Heart left ventricle (tissue), 16 donors: ENCODE measurements at regions not wholly inside any gene's neighbourhood (a gene's known extent, or its start where the extent isn't known, plus 50 kb on each side); places are given as distances from the start of the nearest gene placed in this dataset.

Experiments used
- ATAC-seq, 4 donors: fragments of 200-7000 bp; cut with Tn5 transposase; one replicate each; pipeline ENCODE4 v1.9.1; 2020 to 2022; ENCODE audit warnings: moderate library complexity in 4 of 4, mild to moderate bottlenecking in 3 of 4, moderate number of reproducible peaks in 1 of 4
- DNase-seq, 5 donors: peaks; one replicate each; pipeline ENCODE4 v3.0.0-alpha.2; 2020
- H3K27ac ChIP-seq, 12 donors: fragments of 200-600 bp; sonication (generic) in 4 of 12; one replicate each; pipeline versions ENCODE4 v1.5.0 to v1.8.0; 2016 to 2022; ENCODE audit warnings: mild to moderate bottlenecking in 2 of 12
- H3K27me3 ChIP-seq, 9 donors: fragments of 200-600 bp; sonication (generic) in 2 of 9; one replicate each; pipeline versions ENCODE4 v1.5.1 to v1.8.0; 2016 to 2022; ENCODE audit warnings: mild to moderate bottlenecking in 3 of 9
- H3K36me3 ChIP-seq, 9 donors: fragments of 200-600 bp; sonication (generic) in 2 of 9; one replicate each; pipeline versions ENCODE4 v1.5.0 to v1.8.0; 2018 to 2022; ENCODE audit warnings: mild to moderate bottlenecking in 2 of 9
- H3K4me1 ChIP-seq, 12 donors: fragments of 200-600 bp; sonication (generic) in 4 of 12; one replicate each; pipeline versions ENCODE4 v1.5.0 to v1.8.0; 2016 to 2022; ENCODE audit warnings: mild to moderate bottlenecking in 3 of 12
- H3K4me3 ChIP-seq, 12 donors: fragments of 200-600 bp; sonication (generic) in 4 of 12; one replicate each; pipeline versions ENCODE4 v1.5.0 to v1.8.0; 2017 to 2022; ENCODE audit warnings: mild to moderate bottlenecking in 9 of 12, moderate library complexity in 4 of 12
- H3K9me3 ChIP-seq, 12 donors: fragments of 200-600 bp; sonication (generic) in 4 of 12; one replicate each; pipeline versions ENCODE4 v1.5.0 to v1.8.0; 2016 to 2022; ENCODE audit warnings: mild to moderate bottlenecking in 1 of 12
- POLR2A ChIP-seq, 2 donors: fragments of 450-650 bp; IDR thresholded peaks; one replicate each; pipeline ENCODE4 v1.6.1; 2017; ENCODE audit warnings: antibody characterized with exemption in 2 of 2, mild to moderate bottlenecking in 2 of 2, moderate library complexity in 2 of 2
- WGBS, 4 donors: extraction: QIAGEN DNeasy Blood & Tissue Kit in 2 of 4; methylation state at CpG; one replicate each; pipeline versions ENCODE4 v1.1.5 to v1.1.7; 2013 to 2018; 5-methylcytosine and 5-hydroxymethylcytosine counted together
- intact Hi-C, 10 donors: fragments of 100-400 bp; cut with DNase I; formaldehyde crosslinking; loops; one replicate each; pipeline versions ENCODE4 v1.11.1 to v1.14.2; 2022
- TF ChIP-seq, protein P1 (sequence below), 12 donors: fragments of 200-600 bp; sonication (generic) in 4 of 12; IDR thresholded peaks; one replicate each; pipeline versions ENCODE4 v1.5.0 to v1.8.0; 2018 to 2022; ENCODE audit warnings: antibody characterized with exemption in 12 of 12, mild to moderate bottlenecking in 5 of 12
- donor health status: ischemic (EF 13 %, LVEDD 7.1; RV severe dilation, severe dysfunction).
- donor health status: healthy with polysubstance abuse.
- donor health status: DM: no; HTN: yes; CAD: no.
- donor health status: DM: no; HTN: no; CAD: no.
- donor health status: ischemic (EF 25% LVEDD 6.9; RV normal size, moderate dysfunction).
- donor health status: ischemic (EF 25% LVEDD 5.7; RV mildly dilated, moderate dysfunction).
- donor health status: healthy.
- donor health status: DM: yes; HTN: yes; CAD: no.
- donor health status: ischemic (EF 35%, LVEDD 5.7; RV mildly dilated, moderate dysfunction).
- donor health status: nonischemic (EF 11% LVEDD 7.7; RV severe dilation, severe dysfunction).
- donor health status: DM: yes; HTN: yes; CAD: no.
- donor health status: PGD.
- donor health status: ischemic (EF 29% LVEDD 5.4; RV normal size, mild dysfunction).
- donor health status: nonischemic (EF 23%, LVEDD 6.1; RV moderate dilation, normal function).

DNA sequence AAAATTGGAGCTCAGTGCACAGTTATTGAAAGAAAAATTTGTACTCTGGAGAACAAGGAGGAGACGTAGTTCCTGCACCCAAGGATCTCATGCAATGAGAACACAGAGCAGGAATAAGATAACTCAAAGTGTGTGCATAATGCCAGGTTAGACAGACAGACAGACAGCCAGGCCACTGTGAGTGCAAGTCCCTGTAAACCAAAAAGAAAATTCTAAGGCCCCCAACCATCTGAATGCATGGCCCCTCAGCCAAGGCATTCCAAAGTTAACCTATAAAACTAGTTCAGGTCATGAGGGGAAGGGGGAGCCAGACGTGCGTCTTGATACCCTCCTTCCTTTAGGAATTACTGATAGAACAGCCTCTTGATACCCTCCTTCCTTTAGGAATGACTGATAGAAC lies 94.5 kb upstream of the ENPP6 start:
- DNase-seq (no peak), ATAC-seq (no peak)
- Histone ChIP-seq H3K36me3 (no peaks in the 10 kb centered on the region), H3K9me3 (no peaks in the 10 kb centered on the region), H3K27ac (no peak overlapping the region), H3K27me3 (no peaks in the 10 kb centered on the region), H3K4me3 (no peak overlapping the region), H3K4me1 (peaks cover 0 to 26% (median 2%) of the 10 kb centered on the region in 12 donors)
- no peak for TF ChIP-seq POLR2A (IDR thresholded peaks at IDR 0.05)
- TF ChIP-seq, protein P1, sequence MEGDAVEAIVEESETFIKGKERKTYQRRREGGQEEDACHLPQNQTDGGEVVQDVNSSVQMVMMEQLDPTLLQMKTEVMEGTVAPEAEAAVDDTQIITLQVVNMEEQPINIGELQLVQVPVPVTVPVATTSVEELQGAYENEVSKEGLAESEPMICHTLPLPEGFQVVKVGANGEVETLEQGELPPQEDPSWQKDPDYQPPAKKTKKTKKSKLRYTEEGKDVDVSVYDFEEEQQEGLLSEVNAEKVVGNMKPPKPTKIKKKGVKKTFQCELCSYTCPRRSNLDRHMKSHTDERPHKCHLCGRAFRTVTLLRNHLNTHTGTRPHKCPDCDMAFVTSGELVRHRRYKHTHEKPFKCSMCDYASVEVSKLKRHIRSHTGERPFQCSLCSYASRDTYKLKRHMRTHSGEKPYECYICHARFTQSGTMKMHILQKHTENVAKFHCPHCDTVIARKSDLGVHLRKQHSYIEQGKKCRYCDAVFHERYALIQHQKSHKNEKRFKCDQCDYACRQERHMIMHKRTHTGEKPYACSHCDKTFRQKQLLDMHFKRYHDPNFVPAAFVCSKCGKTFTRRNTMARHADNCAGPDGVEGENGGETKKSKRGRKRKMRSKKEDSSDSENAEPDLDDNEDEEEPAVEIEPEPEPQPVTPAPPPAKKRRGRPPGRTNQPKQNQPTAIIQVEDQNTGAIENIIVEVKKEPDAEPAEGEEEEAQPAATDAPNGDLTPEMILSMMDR (IDR thresholded peaks at IDR 0.05): no peak
- 90 to 97% (median 94%) methylated on average over 3 of the region's 3 CpGs for WGBS, 4 donors
- intact Hi-C loops: no loop called here

DNA sequence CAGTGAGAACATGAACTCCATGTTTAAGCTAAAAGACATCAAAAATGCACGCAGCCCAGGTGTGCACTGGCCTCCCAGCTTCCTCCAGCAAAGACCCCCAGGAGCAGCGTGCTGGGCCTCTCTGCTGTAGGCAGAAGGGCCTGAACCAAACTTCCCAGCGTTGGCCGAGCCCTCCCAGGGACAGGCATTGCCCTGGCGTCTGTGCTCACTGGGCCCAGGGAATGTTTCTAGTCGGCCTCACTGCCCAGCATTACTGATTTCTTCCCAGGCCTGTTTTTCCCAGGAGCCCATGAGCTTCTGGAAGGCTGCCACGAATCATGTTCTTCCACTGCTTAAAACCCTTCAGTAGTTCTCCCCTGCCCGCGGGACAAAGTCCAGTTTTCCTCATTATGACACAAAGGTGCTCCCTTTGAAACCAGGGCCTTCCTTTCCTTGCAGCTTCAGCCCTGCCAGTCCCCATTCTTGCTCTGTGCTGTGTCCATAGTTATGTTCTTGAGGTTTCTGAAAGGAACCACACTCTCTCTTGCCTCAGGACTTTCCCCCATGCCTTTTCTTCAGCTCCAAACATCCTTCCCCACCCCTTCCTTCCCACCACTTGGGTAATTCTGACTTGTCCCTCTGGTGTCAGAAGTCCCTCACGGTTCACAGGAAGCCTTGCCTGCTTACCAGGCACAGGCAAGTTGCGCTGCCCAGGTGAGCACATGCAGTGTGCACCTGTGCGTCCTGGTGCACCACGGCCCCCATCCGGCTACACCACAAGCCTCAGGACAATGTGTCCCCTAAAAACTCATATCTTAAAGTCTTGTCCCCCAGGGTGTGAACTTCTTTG lies 93.4 kb upstream of the ENPP6 start:
- H3K4me3 ChIP-seq: no peak overlapping the region
- 65 to 79% (median 70%) methylated on average over 14 of the region's 14 CpGs for WGBS, 4 donors
- H3K36me3 ChIP-seq: no peaks in the 10 kb centered on the region
- TF ChIP-seq POLR2A (IDR thresholded peaks at IDR 0.05): no peak
- TF ChIP-seq, protein P1 (IDR thresholded peaks at IDR 0.05): no peak
- H3K27me3 ChIP-seq: no peaks in the 10 kb centered on the region
- peaks cover 0 to 26% (median 2%) of the 10 kb centered on the region in 12 donors for H3K4me1 ChIP-seq
- H3K27ac ChIP-seq: no peak overlapping the region
- intact Hi-C loops: loop anchor here in 1 of 10 donors (1.0 kb wide), 1 partner anchor 227 kb away; no protein-coding TSS in a partner anchor
- ATAC-seq: peak in 3 of 4 donors; percentile 47 to 54 (median 54)
- peak; percentile 37 to 64 (median 52) for DNase-seq
- H3K9me3 ChIP-seq: no peaks in the 10 kb centered on the region

DNA sequence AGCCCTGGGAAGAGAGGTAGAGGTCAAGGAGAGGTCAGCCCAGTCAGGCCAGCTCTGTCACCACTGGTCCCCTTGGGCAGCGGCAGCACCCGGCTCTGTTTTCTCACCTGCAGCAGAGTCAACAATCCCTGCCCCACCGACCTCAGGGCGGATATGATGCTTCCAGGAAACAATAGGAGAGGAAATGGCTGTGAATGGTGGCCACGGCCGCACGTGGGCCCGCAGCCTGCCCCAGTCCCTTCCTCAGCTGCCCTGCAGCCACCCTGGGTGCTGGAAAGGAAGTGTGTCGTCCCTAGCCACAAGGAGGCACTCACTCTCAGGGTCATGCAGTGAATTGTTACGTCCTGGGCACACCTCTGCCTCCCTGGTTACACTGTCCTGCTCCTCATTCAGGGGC lies 92.5 kb upstream of the ENPP6 start:
- TF ChIP-seq, protein P1 (IDR thresholded peaks at IDR 0.05): peak in 4 of 12 donors; percentile 11 to 25 (median 19)
- TF ChIP-seq POLR2A (IDR thresholded peaks at IDR 0.05): no peak
- ATAC-seq: peak in 3 of 4 donors; percentile 63 to 71 (median 68)
- no peaks in the 10 kb centered on the region for H3K27me3 ChIP-seq
- H3K36me3 ChIP-seq: no peaks in the 10 kb centered on the region
- 59 to 81% (median 64%) methylated on average over 8 to 10 of the region's 10 CpGs for WGBS, 4 donors
- H3K4me1 ChIP-seq: peaks cover 0 to 26% (median 2%) of the 10 kb centered on the region in 12 donors
- intact Hi-C loops: loop anchor here in 1 of 10 donors (1.0 kb wide), 1 partner anchor 228 kb away; no protein-coding TSS in a partner anchor
- no peak overlapping the region for H3K27ac ChIP-seq
- no peak overlapping the region for H3K4me3 ChIP-seq
- H3K9me3 ChIP-seq: no peaks in the 10 kb centered on the region
- peak in 2 of 5 donors; percentile 33 to 63 for DNase-seq
